ENCODE measurements at regions not wholly inside any gene's neighbourhood (a gene's known extent, or its start where the extent isn't known, plus 50 kb on each side); places are given as distances from the start of the nearest gene placed in this dataset.

DNA sequence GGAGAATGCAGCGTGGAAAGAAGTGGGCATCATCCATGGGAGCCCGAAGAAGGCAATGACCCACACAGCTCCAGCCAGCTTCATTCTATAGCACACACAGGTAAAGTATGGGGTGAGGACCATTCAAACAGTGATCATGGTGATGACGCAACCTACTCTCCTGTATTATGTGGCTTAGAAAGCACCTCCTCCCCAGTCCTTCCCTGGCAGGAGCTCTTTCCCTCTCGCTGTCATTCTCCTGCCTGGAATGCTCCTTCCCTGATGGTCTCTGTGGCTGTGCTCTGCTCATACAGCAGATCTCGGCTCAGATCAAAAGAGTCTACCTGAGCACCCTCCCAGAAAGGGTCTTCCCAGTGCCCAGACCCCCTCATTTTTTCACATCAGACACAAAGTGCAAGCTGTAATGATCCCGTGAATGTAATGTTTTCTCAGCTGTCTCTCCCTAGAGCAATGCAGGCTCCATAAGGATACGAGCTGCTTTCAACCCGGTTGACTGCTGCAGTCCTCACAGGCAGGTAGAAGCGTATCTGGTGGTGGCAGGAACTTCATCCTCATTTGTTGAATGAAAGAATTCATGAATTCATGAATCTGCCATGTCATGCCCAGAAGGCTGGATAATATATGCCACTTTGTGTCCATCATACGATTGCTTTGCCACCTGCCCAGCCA is 248.8 kb downstream of the HS3ST3A1 start:
- no peaks in the 10 kb centered on the region for H3K36me3 ChIP-seq (ENCODE audit: control insufficient read depth, insufficient read depth, low read length)
- no peak for TF ChIP-seq CTCF (conservative IDR thresholded peaks at IDR 0.05 in 1 of 2, IDR thresholded peaks at IDR 0.05 in 1 of 2; ENCODE audit: low read depth in 1 of 2, low read length in 2 of 2)
- no peak for TF ChIP-seq EZH2 (IDR thresholded peaks at IDR 0.05; ENCODE audit: low read length, missing control alignments)
- H4K20me1 ChIP-seq (ENCODE audit: control insufficient read depth, extremely low read depth, insufficient read depth, low read length) = no peaks in the 10 kb centered on the region
- H2AFZ ChIP-seq (ENCODE audit: low read length) = peak overlapping the region; percentile 43
- H3K4me2 ChIP-seq (ENCODE audit: extremely low read depth, insufficient read depth, low read length) = no peak overlapping the region
- H3K27ac ChIP-seq (ENCODE audit: insufficient read depth, low read length) = no peak overlapping the region
- H3K79me2 ChIP-seq (ENCODE audit: control insufficient read depth, insufficient read depth, low read length) = no peaks in the 10 kb centered on the region
- no peaks in the 10 kb centered on the region for H3K9me3 ChIP-seq (ENCODE audit: control insufficient read depth, insufficient read depth, low read depth, low read length)
- no peak overlapping the region for H3K9ac ChIP-seq (ENCODE audit: insufficient read depth, low read length)
- H3K4me3 ChIP-seq (replicated peaks in 1 of 4; ENCODE audit: control extremely low read depth in 1 of 4, insufficient read depth in 1 of 4, low read depth in 3 of 4, low read length in 4 of 4) = no peak overlapping the region
- H3K27me3 ChIP-seq (ENCODE audit: control insufficient read depth, insufficient read depth, low read length) = no peaks in the 10 kb centered on the region
- no peak for DNase-seq (ENCODE audit: low read depth in 2 of 2)
- peaks cover 6% of the 10 kb centered on the region for H3K4me1 ChIP-seq (ENCODE audit: control insufficient read depth, extremely low read depth, insufficient read depth, low read length)

DNA sequence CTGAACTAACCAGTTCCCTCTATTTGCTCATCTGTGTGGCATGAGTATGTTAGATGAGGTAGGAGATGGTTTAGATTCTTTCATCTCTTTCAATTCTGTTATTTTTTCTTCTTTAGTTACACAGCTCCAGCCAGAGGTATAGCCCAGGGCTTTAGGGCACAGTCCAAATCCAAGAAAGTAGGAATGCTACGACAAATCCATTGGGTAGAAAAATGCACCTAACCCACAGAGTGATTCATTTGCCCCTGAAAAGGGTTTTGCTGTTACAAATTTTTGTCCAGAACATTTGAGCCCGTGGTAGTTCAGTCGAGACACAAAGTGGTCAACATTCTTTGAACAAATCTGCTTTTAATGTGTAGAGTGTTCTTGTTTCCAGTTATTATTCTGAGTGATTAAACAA is 250.7 kb downstream of the HS3ST3A1 start:
- no peak overlapping the region for H3K4me2 ChIP-seq (ENCODE audit: extremely low read depth, insufficient read depth, low read length)
- TF ChIP-seq CTCF (conservative IDR thresholded peaks at IDR 0.05 in 1 of 2, IDR thresholded peaks at IDR 0.05 in 1 of 2; ENCODE audit: low read depth in 1 of 2, low read length in 2 of 2) (no peak), EZH2 (IDR thresholded peaks at IDR 0.05; ENCODE audit: low read length, missing control alignments) (no peak)
- no peak overlapping the region for H3K27ac ChIP-seq (ENCODE audit: insufficient read depth, low read length)
- H3K9ac ChIP-seq (ENCODE audit: insufficient read depth, low read length) = no peak overlapping the region
- H3K36me3 ChIP-seq (ENCODE audit: control insufficient read depth, insufficient read depth, low read length) = no peaks in the 10 kb centered on the region
- DNase-seq (ENCODE audit: low read depth in 2 of 2) = peak; percentile 38 to 95
- H3K9me3 ChIP-seq (ENCODE audit: control insufficient read depth, insufficient read depth, low read depth, low read length) = no peaks in the 10 kb centered on the region
- peak overlapping the region; percentile 15 for H2AFZ ChIP-seq (ENCODE audit: low read length)
- H3K27me3 ChIP-seq (ENCODE audit: control insufficient read depth, insufficient read depth, low read length) = no peaks in the 10 kb centered on the region
- H3K4me3 ChIP-seq (replicated peaks in 1 of 4; ENCODE audit: control extremely low read depth in 1 of 4, insufficient read depth in 1 of 4, low read depth in 3 of 4, low read length in 4 of 4) = no peak overlapping the region
- no peaks in the 10 kb centered on the region for H3K79me2 ChIP-seq (ENCODE audit: control insufficient read depth, insufficient read depth, low read length)
- peaks cover 11% of the 10 kb centered on the region for H3K4me1 ChIP-seq (ENCODE audit: control insufficient read depth, extremely low read depth, insufficient read depth, low read length)
- no peaks in the 10 kb centered on the region for H4K20me1 ChIP-seq (ENCODE audit: control insufficient read depth, extremely low read depth, insufficient read depth, low read length)

GRCh38 chr17:13350466-13350865 is 251.3 kb downstream of the HS3ST3A1 start:
- H3K27me3 ChIP-seq (ENCODE audit: control insufficient read depth, insufficient read depth, low read length) = no peaks in the 10 kb centered on the region
- H3K36me3 ChIP-seq (ENCODE audit: control insufficient read depth, insufficient read depth, low read length) = no peaks in the 10 kb centered on the region
- TF ChIP-seq EZH2 (IDR thresholded peaks at IDR 0.05; ENCODE audit: low read length, missing control alignments) = no peak
- TF ChIP-seq CTCF (conservative IDR thresholded peaks at IDR 0.05 in 1 of 2, IDR thresholded peaks at IDR 0.05 in 1 of 2; ENCODE audit: low read depth in 1 of 2, low read length in 2 of 2) = no peak
- no peak overlapping the region for H3K9ac ChIP-seq (ENCODE audit: insufficient read depth, low read length)
- H3K79me2 ChIP-seq (ENCODE audit: control insufficient read depth, insufficient read depth, low read length) = no peaks in the 10 kb centered on the region
- no peak overlapping the region for H3K4me3 ChIP-seq (replicated peaks in 1 of 4; ENCODE audit: control extremely low read depth in 1 of 4, insufficient read depth in 1 of 4, low read depth in 3 of 4, low read length in 4 of 4)
- DNase-seq (ENCODE audit: low read depth in 2 of 2) = no peak
- H3K4me2 ChIP-seq (ENCODE audit: extremely low read depth, insufficient read depth, low read length) = no peak overlapping the region
- H3K27ac ChIP-seq (ENCODE audit: insufficient read depth, low read length) = no peak overlapping the region
- H2AFZ ChIP-seq (ENCODE audit: low read length) = no peak overlapping the region
- H3K4me1 ChIP-seq (ENCODE audit: control insufficient read depth, extremely low read depth, insufficient read depth, low read length) = peaks cover 16% of the 10 kb centered on the region
- no peaks in the 10 kb centered on the region for H3K9me3 ChIP-seq (ENCODE audit: control insufficient read depth, insufficient read depth, low read depth, low read length)
- H4K20me1 ChIP-seq (ENCODE audit: control insufficient read depth, extremely low read depth, insufficient read depth, low read length) = no peaks in the 10 kb centered on the region

Measured in fibroblast of lung (primary cell).